H1 (cell line): ENCODE measurements at regions not wholly inside any gene's neighbourhood (a gene's known extent, or its start where the extent isn't known, plus 50 kb on each side); places are given as distances from the start of the nearest gene placed in this dataset.

Source experiments
- NRF1 ChIP-seq: IDR thresholded peaks from 2 replicates; pipeline ENCODE4 v1.6.1; 2011; ENCODE audit warnings: mild to moderate bottlenecking, low read depth, low read length, improper control_type of control experiment
- RBBP5 ChIP-seq: IDR thresholded peaks from 2 replicates; pipeline ENCODE4 v1.7.1; 2012; ENCODE audit warnings: low read depth, mild to moderate bottlenecking, inconsistent platforms, low read length, moderate library complexity, borderline replicate concordance
- SP4 ChIP-seq: IDR thresholded peaks from 2 replicates; pipeline ENCODE4 v1.6.1; 2012; ENCODE audit warnings: low read length, inconsistent platforms
- ZNF274 ChIP-seq: IDR thresholded peaks from 2 replicates; pipeline ENCODE4 v1.7.0; 2012; ENCODE audit warnings: low read length, borderline replicate concordance; ENCODE audit errors: extremely low read depth
- TF ChIP-seq, protein P1 (sequence below): fragments of 300-600 bp; sonication (generic); IDR thresholded peaks from 2 replicates; pipeline ENCODE4 v1.7.1; 2012; ENCODE audit warnings: low read length, moderate library complexity, mild to moderate bottlenecking, inconsistent platforms; ENCODE audit not compliant: insufficient replicate concordance

DNA sequence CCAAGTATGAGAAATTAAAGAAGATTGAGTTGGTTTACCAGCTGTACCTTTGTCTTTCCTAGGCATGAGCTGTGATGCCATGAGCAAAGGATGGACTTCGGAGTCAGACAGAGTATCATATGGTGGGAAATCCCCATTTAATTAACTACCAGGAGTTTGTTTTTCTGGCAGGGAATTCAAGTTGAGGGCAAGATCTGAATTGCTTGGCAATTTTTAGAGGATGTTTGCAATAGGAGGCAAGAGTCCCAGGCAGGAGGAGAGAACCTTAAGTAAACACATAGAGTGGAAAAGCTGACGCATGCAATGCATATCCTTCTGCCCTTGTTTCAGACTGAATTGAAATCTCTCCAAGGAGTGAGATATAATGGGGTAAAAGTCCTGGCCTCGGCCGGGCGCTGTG lies 569.7 kb upstream of the MDFIC2 start (continued):
- TF ChIP-seq, protein P1, sequence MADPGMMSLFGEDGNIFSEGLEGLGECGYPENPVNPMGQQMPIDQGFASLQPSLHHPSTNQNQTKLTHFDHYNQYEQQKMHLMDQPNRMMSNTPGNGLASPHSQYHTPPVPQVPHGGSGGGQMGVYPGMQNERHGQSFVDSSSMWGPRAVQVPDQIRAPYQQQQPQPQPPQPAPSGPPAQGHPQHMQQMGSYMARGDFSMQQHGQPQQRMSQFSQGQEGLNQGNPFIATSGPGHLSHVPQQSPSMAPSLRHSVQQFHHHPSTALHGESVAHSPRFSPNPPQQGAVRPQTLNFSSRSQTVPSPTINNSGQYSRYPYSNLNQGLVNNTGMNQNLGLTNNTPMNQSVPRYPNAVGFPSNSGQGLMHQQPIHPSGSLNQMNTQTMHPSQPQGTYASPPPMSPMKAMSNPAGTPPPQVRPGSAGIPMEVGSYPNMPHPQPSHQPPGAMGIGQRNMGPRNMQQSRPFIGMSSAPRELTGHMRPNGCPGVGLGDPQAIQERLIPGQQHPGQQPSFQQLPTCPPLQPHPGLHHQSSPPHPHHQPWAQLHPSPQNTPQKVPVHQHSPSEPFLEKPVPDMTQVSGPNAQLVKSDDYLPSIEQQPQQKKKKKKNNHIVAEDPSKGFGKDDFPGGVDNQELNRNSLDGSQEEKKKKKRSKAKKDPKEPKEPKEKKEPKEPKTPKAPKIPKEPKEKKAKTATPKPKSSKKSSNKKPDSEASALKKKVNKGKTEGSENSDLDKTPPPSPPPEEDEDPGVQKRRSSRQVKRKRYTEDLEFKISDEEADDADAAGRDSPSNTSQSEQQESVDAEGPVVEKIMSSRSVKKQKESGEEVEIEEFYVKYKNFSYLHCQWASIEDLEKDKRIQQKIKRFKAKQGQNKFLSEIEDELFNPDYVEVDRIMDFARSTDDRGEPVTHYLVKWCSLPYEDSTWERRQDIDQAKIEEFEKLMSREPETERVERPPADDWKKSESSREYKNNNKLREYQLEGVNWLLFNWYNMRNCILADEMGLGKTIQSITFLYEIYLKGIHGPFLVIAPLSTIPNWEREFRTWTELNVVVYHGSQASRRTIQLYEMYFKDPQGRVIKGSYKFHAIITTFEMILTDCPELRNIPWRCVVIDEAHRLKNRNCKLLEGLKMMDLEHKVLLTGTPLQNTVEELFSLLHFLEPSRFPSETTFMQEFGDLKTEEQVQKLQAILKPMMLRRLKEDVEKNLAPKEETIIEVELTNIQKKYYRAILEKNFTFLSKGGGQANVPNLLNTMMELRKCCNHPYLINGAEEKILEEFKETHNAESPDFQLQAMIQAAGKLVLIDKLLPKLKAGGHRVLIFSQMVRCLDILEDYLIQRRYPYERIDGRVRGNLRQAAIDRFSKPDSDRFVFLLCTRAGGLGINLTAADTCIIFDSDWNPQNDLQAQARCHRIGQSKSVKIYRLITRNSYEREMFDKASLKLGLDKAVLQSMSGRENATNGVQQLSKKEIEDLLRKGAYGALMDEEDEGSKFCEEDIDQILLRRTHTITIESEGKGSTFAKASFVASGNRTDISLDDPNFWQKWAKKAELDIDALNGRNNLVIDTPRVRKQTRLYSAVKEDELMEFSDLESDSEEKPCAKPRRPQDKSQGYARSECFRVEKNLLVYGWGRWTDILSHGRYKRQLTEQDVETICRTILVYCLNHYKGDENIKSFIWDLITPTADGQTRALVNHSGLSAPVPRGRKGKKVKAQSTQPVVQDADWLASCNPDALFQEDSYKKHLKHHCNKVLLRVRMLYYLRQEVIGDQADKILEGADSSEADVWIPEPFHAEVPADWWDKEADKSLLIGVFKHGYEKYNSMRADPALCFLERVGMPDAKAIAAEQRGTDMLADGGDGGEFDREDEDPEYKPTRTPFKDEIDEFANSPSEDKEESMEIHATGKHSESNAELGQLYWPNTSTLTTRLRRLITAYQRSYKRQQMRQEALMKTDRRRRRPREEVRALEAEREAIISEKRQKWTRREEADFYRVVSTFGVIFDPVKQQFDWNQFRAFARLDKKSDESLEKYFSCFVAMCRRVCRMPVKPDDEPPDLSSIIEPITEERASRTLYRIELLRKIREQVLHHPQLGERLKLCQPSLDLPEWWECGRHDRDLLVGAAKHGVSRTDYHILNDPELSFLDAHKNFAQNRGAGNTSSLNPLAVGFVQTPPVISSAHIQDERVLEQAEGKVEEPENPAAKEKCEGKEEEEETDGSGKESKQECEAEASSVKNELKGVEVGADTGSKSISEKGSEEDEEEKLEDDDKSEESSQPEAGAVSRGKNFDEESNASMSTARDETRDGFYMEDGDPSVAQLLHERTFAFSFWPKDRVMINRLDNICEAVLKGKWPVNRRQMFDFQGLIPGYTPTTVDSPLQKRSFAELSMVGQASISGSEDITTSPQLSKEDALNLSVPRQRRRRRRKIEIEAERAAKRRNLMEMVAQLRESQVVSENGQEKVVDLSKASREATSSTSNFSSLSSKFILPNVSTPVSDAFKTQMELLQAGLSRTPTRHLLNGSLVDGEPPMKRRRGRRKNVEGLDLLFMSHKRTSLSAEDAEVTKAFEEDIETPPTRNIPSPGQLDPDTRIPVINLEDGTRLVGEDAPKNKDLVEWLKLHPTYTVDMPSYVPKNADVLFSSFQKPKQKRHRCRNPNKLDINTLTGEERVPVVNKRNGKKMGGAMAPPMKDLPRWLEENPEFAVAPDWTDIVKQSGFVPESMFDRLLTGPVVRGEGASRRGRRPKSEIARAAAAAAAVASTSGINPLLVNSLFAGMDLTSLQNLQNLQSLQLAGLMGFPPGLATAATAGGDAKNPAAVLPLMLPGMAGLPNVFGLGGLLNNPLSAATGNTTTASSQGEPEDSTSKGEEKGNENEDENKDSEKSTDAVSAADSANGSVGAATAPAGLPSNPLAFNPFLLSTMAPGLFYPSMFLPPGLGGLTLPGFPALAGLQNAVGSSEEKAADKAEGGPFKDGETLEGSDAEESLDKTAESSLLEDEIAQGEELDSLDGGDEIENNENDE, result no peak
- no peak for TF ChIP-seq RBBP5
- TF ChIP-seq ZNF274, result no peak
- TF ChIP-seq NRF1, result no peak
- no peak for TF ChIP-seq SP4
